Stimulated activated CD4-positive, alpha-beta T cell treated with anti-CD3 and anti-CD28 coated beads, TNF-alpha, amount 100 ng/mL, for 4 hours (primary cell): ENCODE measurements at regions not wholly inside any gene's neighbourhood (a gene's known extent, or its start where the extent isn't known, plus 50 kb on each side); places are given as distances from the start of the nearest gene placed in this dataset.

Experiments used
- DNase-seq, 3 experiments: peaks; one replicate each; pipeline ENCODE4 v3.0.0-alpha.2; 2020; ENCODE audit warnings: low read depth in 3 of 3

- DNase-seq, result no peak
Observed at GRCh38 chr5:35478856-35479682, 138.6 kb upstream of the SPEF2 start.

- DNase-seq, result no peak
Observed at GRCh38 chr5:35477911-35478310, 139.8 kb upstream of the SPEF2 start.

- DNase-seq, result no peak
Observed at GRCh38 chr5:35477321-35477720, 140.3 kb upstream of the SPEF2 start.

GRCh38 chr5:35476797-35477196, 140.9 kb upstream of the SPEF2 start:
- DNase-seq, result no peak

- no peak for DNase-seq
Observed at GRCh38 chr5:35476036-35476435, 141.6 kb upstream of the SPEF2 start.

GRCh38 chr5:35473589-35473988, 144.1 kb upstream of the SPEF2 start:
- DNase-seq, result no peak

- no peak for DNase-seq
Observed at GRCh38 chr5:35470866-35471265, 146.8 kb upstream of the SPEF2 start.

GRCh38 chr5:35468811-35469210, 148.9 kb upstream of the SPEF2 start:
- no peak for DNase-seq

- no peak for DNase-seq
Observed at GRCh38 chr5:35466746-35467145, 150.9 kb upstream of the SPEF2 start.

GRCh38 chr5:35464757-35465156, 152.9 kb upstream of the SPEF2 start:
- DNase-seq, result no peak

- DNase-seq, result no peak
Observed at GRCh38 chr5:35461530-35461929, 156.1 kb upstream of the SPEF2 start.

GRCh38 chr5:35458824-35459207, 158.8 kb upstream of the SPEF2 start:
- DNase-seq, result no peak

GRCh38 chr5:35457912-35458823, 159.5 kb upstream of the SPEF2 start:
- no peak for DNase-seq

- DNase-seq, result no peak
Observed at GRCh38 chr5:35456506-35456905, 161.2 kb upstream of the SPEF2 start.

- no peak for DNase-seq
Observed at GRCh38 chr5:35454011-35454525, 163.6 kb upstream of the SPEF2 start.

GRCh38 chr5:35443803-35444595, 173.7 kb upstream of the SPEF2 start:
- DNase-seq, result no peak

- no peak for DNase-seq
Observed at GRCh38 chr5:35442885-35443639, 174.6 kb upstream of the SPEF2 start.

- no peak for DNase-seq
Observed at GRCh38 chr5:35440409-35440808, 177.3 kb upstream of the SPEF2 start.

- DNase-seq, result no peak
Observed at GRCh38 chr5:35438786-35439185, 178.9 kb upstream of the SPEF2 start.

GRCh38 chr5:35438288-35438687, 179.4 kb upstream of the SPEF2 start:
- no peak for DNase-seq
